DMS153 treated with DMSO at 0.1 percent for 48 hours (cell line): ENCODE measurements at regions not wholly inside any gene's neighbourhood (a gene's known extent, or its start where the extent isn't known, plus 50 kb on each side); places are given as distances from the start of the nearest gene placed in this dataset.

Experiments used
- DNase-seq: peaks from one replicate; lab custom pipeline; 2025; ENCODE audit not compliant: unreplicated experiment; lab: John Stamatoyannopoulos, UW

DNA sequence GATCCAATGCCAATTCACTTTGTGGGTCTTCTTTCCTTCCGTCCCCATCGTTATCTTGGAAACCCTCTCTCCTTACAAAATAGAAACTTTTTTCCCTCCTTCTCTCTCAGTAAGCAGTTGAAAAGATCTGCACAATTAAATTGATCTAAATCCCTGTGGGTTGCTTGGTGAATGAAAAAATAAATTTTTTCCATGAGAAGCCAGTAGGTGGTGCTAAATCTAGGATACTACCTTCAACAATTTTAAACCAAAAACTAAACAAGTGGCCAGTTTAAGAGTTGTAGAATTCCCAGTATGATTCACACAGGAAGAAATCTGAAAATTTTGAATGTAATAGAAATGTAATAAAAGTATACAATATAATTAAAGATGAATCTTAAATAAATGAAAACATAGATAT is 990.3 kb upstream of the ZNF722 start:
- no peak for DNase-seq

DNA sequence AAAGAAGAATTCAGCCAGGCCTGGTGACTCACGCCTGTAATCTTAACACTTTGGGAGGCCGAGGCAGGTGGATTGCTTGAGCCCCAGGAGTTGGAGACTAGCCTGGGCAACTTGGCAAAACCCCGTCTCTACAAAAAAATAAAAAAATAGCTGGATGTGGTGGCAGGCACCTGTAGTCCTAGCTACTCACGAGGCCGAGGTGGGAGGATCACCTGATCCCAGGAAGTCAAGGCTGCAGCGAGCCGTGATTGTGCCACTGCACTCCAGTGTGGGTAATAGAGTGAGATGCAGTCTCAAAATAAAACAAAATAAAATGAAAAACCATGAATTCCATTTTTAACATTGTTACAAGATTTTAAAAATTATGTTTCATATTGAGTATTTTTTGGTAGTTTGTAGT is 988.9 kb upstream of the ZNF722 start:
- DNase-seq: no peak

DNA sequence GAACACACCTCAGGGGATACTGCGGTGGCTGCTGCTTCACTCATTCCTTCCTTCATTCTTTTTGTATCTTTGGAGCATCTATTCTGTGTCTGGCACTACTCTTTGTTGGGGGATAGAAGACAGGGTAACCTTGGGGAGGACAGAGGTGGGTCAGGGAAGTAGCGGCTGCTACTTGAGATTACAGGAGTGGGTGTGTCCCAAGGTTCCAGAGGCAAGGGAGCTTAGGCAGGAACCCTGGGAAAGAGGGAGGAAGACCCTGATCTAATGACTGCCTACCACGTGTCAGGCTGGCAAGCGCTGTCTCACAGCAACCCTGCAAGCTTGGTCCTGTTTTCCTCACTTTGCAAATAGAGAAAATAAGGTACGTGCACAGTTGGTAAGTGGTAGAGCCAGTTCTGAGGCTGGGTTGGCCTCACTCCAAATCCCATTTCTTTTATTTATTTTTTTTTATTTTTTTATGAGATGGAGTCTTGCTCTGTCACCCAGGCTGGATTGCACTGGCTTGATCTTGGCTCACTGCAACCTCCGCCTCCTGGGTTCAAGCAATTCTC is 985.9 kb upstream of the ZNF722 start:
- DNase-seq: no peak

DNA sequence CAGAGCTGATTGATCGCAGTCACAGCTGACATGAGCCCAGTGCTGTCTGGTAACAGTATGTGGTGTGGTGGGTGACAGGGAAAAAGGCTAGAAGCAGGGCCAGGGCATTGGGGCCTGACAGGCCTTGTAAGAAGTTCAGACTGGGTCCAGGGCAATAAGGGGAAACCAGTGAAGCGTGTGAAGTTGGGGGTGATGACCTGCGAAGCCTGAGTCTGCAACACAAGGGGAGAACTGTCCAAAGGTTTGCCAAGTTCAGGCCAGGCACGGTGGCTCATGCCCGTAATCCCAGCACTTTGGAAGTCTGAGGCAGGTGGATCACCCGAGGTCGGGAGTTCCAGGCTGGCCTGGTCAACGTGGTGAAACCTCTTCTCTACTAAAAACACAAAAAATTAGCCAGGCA is 983.9 kb upstream of the ZNF722 start:
- DNase-seq: no peak

DNA sequence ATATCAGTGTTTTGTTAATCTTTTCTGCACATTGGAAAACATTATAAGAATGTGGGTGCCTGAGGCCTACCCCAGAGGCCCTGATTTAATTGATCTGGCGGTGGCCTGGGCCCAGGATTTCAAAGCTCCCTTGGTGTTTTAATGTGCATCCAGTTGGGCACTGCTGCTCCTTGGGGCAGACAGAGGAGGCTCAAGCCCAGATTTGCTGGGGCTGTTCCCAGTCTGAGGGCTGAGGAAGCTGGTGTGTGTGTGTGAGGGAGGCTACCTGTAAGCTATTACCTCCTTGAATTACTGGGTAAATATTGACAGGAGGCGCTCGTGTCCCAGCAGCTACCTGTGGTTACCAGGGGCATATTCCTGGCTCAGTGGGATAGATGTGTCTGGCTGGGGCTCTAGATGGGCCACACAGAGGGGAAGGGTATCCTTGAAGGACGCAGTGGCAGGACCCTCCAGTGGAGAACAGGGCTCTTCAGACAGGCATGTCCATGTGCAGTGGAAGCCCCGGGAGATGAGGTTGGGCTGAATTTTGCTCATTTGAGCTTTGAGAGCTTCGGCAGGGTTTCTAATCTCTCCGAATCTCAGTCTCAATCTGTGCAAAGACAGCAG is 975.4 kb upstream of the ZNF722 start:
- no peak for DNase-seq

DNA sequence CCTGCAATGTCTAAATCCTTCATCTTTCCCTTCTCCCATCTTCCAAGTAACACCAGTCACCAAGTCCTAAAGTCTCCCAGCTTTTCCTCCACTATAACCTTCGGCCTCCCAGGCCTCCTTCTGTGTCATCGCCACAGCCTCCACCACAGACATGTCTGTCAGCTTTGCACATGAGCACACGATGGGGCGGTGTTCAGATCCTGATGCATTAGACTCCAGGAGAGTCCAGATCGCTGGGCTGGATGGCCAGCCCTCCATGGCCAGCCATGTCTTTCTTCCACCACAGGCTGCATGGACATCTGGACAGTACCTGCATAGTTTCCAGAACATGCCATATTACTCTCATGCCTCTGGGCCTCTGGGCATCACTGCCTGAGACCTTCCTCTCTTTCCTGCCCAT is 974.2 kb upstream of the ZNF722 start:
- no peak for DNase-seq

DNA sequence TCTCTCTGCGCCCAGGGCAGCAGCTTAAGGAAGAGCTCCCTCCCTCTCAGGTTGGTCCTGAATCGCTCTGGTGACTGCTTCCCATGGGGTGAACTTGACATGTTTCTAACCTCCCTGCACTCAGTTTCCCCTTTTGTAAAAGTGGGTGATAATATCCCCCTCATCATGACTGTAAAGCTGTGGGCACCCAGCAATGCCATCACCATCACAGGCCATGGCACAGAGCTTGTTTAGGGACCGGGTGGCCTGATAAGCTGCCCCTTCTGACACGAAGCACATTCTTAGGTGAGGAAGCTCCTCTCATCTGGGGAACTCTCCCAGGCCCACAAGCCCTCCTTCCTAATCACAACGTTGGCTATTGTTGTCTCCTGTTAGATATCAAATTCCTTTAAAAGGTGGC is 972.8 kb upstream of the ZNF722 start:
- no peak for DNase-seq

DNA sequence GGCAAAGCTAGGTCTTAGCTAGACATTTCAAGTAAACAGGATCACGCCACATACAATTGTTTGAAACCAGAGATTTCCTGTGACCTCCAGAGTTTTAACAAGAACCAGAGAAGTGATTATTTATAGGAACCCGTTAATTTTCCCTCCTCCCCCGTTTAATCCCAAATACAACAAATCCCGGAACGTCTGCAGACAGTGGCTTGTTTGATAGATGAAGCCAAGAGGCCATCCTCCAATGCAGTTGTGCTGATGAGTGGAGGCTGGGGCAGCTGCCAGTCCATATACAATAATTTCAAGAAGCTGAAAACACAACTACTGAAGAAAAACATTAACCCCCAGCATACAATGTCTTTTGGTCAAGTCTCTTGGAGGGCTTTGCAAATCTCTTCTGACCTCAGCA is 971.6 kb upstream of the ZNF722 start:
- no peak for DNase-seq

DNA sequence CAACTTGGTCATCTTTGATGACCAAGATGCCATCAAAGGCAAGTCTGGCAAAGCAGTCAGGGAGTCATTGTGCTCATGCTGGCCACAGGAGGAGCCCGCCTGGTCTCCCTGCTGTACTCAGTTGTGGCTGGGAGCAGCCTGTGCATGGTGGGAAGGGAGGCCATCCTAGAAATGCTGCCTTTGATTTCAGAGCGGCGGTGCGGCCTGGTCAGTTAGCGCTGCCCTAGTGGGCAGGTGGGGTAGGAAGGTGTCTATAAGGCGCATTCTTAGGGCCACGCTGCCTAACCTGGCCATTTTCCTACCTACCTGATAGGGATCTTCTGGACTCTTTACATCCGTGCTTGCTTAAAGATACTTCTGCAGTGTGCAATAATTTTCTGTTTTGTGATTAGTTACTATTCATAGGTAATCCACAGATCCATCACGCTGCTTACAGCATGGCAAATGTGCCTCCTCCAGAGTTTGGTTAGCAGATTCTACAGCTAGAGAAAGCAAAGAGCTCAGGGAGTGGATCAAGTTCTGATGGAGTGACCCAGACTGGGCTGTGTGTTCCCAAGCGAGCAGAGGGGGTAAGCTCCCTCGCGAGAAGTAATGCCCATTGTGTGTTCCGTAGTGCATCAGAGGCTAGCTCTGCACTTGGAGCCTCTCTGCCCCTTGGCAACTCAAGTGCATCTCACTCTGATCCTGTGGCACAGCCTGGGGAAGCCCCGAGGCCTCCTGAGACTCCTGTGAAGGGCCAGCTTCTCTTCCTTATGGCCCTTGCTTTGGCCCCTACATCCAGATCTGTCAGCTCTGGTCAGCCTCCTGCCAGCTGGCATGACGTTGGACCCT is 970.1 kb upstream of the ZNF722 start:
- no peak for DNase-seq

DNA sequence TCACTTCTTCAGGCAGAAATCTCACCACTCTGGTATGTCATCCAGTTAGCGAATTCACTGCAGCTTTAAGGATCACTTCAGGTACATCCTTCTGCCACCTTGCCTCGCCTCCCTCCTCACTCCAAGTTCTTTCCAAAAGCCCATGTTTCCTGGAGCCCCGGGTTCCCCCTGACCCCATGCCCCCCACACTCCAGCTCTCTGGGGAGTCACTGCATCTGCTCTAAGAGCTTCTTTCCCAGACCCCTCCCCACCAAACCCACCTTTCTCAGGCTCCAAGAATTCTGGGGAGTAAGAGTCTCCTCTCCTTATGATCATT is 969.5 kb upstream of the ZNF722 start:
- DNase-seq: no peak

DNA sequence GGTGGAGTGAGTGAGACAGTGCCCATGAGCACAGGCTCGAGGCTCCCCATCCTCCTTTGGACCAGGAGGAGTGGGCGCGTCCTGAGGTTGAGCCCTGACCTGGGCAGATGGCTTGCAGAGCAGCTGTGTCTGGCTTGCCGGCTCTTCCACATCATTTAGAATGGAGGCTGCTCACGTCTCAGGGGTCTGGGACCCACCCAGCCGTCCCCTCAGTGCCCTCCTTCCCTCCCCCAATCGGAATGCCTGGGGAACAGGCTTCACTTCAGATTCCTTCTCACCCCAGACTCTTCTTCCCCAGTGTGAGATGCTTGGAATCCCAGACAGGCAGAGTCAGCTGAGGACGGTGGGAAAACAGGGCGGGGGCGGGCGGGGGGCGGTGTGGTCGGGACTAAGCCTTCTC is 968.6 kb upstream of the ZNF722 start:
- no peak for DNase-seq

DNA sequence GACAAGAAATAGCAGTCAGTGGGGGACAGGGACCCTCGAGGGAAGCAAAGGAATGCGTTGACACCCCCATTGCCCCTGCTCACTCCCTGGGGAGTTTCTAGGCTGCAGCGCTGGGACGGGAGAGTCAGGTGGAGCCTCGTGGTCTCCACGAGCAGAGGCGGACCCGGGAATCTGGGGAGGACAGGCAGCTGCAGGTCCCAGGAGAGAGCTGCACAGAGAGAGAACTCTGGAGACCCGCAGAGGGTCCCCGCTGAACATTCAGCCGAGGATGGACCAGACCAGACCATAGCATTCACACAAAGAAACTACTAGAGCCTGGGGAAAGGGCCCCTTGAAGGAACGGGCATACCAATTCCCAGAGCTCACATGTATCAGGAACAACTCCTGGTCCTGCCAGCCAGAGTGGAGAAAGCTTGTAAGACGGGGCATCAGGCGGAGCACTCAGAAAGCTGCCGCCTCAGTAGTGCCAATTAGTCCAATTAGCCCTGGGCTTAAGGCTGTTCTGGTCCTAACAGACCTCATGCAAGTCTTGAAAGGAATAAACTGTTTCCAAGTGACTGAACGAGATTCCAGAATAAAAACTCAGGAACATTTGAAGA is 966.7 kb upstream of the ZNF722 start:
- DNase-seq: no peak

DNA sequence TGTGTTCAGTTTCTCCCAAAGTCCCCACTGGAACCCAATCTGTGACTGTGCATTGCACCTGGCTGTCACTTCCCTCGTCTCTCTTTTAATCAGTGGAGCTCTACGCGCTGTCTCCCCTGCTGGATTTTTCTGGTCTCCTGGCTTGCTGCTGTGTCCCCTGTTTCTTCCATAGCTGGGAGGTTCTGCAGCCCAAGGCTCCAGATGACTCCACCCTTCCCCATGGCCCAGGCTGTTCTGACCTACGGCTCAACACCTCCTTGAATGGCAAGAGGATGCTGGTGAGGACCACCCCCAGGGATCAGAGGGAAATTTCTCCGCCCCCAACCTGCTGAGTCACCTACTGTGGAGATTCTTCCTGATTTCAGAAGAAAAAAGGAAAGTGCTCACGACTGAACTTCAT is 961.4 kb upstream of the ZNF722 start:
- DNase-seq: no peak

DNA sequence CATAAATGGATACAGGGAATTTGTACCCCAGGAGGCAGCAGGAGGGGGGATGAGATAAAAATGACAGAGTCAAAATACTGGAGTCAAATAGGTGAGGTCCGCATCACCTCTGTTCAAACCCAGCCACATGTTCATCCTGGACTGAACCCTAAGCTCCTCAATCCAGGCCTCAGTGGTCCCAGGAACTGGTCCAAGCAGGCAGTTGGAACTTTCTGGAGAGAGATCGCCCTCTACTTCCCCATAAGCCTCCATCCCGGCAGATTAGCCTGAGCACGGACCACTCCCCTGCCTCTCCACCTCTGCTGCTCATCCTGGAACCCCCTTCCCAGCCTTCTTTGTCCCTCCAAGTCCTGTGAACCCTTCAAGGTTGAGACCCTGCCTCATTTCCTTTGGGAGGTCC is 959.7 kb upstream of the ZNF722 start:
- DNase-seq: no peak

DNA sequence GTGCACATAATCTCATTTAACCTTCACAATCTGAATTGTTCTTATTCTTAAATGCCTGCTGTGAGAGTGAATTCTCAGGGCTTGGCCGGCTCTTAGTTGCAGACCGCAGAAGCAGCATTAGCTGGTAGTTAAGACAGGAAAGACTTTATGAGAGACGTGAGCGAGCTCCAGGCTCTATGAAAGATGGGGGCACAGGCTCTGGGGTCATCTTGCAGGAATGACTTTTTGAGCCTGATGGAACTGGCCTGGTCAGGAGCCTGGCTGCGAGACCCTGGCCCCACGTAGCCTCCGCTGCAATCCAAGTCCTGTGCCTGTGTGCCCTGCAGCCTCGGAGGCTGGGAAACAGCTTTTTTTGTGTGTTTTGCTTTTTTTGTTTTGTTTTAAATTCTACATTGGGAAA is 958.8 kb upstream of the ZNF722 start:
- DNase-seq: no peak

DNA sequence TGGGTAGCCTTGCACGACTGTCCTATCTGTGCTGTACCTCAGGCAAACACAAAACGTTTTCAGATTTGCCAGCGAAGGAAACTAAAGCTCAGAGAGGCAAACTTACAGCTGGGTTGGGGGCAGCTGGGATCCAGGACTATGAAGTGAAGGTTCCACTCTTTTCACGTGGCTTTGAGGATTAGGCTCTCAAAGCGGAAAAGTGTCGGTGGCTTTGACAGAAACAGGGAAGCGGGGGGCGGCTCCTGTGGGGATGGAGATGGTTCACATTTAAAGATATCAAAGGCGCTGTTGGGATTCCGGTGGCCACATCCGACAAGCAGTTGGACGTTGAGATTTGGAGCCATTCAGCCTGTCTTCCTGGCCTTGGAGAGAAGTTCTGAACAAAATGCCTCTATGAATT is 958.3 kb upstream of the ZNF722 start:
- DNase-seq: no peak

DNA sequence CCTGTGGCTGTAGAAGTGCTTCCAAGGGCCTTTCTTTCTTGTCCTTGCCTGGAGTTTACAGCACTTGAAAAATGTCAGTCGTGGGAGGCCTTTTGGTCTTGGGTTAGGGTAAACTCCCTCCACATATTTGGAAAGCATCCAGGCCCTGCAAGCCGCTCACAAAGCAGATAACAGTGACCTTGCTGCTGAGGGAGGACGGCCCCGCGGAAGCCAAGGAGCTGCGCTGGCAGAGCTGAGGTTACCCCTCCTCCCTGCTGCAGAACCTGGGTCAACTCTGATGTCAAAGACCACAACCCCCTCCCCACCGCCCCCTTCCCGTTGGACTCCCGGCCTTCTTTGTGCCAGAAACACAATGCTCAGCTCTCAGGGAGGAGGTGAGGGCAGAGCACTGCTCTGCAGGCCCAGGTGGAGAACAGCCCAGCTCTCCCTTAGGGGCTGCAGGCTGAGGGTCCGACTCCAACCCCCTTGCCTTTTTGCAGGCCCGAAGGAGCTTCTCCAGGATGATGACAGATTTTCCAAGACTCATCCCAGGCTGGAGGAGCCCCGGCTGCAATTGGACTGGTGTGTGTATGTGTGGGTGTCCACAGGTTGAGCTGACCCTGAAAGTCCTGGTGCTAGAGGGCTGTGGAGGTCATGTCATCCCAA is 957.6 kb upstream of the ZNF722 start:
- DNase-seq: no peak

DNA sequence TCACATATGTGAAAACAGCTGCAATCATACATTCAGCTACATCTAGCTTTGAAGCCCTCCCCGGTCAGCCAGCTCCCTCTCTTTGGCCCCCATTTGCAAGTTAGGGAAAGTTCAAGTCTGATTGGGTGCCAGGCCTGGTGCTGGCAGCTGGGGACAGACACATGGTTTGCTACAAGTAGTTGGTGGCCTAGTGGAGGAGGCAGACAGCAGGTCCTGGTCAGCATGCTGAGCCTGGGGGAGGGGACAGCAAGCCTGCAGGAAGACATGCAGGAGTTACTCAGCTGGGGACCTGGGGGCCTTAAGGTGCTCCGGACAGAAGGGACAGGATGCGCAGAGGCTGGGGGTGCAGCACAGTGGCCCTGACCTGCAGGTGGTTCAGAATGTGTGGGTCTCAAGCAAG is 956.9 kb upstream of the ZNF722 start:
- no peak for DNase-seq

DNA sequence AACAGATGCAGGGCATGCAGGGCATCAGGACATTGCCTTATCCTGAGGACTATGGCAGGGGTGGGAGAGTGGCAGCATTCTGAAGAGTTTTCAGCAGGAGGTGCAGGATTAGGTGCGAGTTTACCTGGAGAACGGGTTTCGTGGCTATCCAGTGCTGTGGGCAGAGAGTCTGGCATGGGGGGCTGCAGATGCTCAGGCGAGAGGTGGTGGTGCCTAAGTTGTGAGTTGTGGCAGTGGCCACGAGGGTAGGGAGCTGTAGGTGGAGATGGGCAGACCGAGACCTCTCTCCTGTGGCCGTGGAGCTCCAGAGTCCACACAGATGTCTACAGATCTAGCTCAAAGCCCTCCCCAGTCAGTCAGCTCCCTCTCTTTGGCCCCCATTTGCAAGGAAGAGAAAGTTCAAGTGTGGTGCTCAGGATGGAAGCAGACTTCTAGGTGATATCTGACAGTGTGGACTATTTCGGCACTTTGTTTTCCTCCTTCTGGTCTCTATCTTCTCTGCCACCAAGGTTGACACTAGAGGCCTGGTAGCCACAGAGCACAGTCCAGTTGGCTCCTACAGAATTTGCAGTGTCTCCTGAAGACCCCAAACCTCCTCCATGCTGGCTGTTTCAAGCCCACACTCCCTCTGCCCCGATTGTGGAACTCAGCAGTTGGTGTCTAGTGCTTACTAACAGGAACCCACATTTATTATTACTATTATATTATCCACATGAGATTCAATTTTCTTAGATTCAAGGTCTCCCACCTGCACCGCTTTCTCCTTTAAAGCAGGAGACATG is 955.7 kb upstream of the ZNF722 start:
- DNase-seq: no peak

DNA sequence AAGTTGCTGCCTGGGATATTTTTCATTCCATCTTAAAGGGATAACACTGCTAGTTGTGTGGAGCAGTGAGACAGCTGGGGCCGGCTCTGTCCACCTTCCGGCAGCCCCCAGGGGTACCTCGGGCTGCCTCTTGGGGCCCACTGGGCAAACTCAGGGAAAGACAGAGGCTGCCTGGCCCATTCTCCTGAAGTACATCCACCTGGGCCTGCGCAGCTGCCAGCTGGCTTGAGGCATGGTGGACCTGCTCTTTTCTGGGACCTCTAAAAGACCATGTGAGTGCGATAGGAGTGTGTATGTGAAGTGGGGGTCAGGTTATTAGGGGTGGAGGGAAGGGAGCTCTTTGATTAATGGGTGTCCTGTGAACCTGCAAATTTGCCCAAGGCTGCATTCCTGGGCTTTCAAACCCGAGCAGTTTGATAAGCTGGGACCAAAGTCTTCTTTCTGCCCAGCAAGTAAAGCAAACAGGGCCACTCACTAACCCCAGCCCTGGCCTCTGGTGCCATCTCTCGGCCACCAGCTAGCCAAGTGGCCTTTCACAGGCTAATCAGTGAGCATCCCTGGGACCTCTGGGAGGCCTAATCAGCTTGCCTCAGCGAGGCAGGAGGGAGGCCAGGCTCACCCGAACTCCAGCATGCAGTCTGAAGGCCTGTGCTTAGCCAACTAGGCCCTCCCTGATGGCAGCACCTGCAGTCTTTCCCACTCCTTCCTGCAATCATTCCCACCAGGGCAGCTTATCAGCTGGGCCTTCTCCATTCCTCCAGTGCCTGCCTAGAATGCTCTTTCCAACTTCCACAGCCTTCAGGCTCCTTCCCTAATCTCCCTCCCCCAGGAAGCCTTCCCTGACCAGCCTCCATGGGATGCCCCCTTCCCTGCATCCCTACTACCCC is 954.7 kb upstream of the ZNF722 start:
- no peak for DNase-seq
